ENCODE measurements at regions not wholly inside any gene's neighbourhood (a gene's known extent, or its start where the extent isn't known, plus 50 kb on each side); places are given as distances from the start of the nearest gene placed in this dataset.

- DNase-seq (ENCODE audit: low read depth in 2 of 2, low spot score in 1 of 2): no peak
Measured at GRCh38 chr6:144806222-144806621, 521.1 kb downstream of the UTRN start.

- DNase-seq (ENCODE audit: low read depth in 2 of 2, low spot score in 1 of 2): no peak
Measured at GRCh38 chr6:144809120-144809519, 524.0 kb downstream of the UTRN start.

DNA sequence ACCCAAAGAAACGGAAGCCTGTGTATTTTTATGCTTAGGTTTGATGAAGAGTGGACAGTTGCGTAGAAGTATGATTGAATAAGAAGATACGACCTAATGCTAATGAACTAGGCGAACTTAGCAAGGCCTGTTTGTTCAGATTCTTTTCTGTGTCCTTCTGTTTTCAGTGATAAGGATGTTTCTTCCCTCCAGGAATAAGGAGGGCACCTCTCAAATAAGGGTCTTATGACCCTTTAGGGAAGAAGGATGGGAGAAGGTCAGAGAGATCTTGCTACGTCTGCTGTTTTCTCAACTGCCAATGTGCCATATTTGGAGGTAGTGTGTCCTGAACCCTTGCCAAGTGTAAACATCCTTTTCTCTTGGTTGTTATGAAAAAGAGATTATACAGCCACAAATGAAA, 524.8 kb downstream of the UTRN start:
- no peak for DNase-seq (ENCODE audit: low read depth in 2 of 2, low spot score in 1 of 2)

- no peak for DNase-seq (ENCODE audit: low read depth in 2 of 2, low spot score in 1 of 2)
Measured at GRCh38 chr6:144811140-144811539, 526.0 kb downstream of the UTRN start.

DNA sequence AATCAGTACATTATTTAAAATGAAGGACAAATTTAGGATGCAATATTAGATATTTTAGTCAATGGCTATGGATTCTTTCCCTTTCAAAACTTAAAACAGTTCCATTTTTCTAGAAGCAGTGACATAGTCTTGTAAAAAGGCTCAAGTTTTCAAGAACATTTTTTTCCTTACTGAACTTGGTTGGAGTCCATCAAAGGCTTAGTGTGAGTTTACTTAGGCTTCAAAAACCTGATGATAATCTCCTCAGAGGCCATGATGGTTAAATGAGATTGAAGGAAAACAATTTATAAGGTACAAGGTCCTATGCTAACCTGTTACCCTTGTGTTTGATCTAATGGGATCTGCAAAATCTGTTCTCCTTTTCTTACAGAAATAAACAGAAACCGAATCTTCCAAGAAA, 531.8 kb downstream of the UTRN start:
- no peak for DNase-seq (ENCODE audit: low read depth in 2 of 2, low spot score in 1 of 2)

DNA sequence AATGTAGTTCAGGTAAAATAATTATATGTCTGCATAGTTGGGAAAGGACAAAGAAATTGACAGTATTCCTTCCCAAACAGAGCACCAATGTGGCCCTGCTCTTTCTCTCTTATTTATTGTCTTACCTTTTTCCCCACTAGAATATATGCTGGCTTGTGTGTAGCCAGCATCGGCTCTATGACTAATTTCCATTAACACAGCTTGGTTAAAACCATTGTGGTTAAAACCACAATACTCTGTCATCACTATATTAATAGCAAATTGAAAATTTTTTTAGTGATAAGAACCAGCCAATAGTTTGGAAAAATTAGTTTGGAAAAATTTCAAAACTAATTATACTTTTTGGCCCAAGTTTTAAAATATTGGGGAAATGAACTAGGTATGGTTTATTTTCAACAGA, 535.1 kb downstream of the UTRN start:
- DNase-seq (ENCODE audit: low read depth in 2 of 2, low spot score in 1 of 2): no peak

DNA sequence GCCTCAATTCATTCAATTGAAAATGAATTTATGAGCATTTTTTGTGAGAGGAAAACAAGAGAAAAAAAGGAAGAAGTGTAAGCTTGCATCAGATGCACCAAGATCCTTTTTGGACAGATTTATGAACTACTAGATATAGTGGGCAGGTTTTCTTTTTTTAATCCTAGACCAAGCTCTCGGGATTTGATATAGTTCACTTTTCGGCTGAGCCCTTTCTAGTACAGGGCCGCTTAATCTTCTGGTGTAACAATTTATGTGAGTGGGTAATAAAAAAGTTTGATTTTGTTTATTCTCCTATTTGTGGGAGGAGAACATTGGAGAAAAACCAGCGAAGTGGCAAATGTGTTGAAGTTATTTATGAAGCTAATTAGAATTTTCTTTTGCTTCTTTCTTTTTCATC, 538.0 kb downstream of the UTRN start:
- DNase-seq (ENCODE audit: low read depth in 2 of 2, low spot score in 1 of 2): no peak

DNA sequence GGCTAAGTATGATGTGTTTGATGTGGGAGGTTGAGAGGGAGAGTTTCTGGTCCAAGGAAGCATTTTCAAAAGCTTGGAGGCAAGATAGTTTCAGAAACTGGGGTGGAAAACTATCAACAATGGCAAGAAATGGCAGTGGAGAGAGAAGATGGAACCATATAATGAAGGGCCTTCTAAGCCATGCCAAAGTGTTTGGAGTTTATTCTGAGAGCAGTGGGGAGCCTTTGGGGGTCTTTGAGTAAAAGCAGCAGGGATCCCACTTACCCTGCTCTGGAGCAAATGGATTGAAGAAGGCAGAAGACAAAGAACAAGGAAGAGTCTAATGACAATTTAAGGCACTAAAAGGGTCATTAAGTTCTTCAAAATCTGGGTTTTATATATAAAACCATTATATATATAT, 538.9 kb downstream of the UTRN start:
- no peak for DNase-seq (ENCODE audit: low read depth in 2 of 2, low spot score in 1 of 2)

DNA sequence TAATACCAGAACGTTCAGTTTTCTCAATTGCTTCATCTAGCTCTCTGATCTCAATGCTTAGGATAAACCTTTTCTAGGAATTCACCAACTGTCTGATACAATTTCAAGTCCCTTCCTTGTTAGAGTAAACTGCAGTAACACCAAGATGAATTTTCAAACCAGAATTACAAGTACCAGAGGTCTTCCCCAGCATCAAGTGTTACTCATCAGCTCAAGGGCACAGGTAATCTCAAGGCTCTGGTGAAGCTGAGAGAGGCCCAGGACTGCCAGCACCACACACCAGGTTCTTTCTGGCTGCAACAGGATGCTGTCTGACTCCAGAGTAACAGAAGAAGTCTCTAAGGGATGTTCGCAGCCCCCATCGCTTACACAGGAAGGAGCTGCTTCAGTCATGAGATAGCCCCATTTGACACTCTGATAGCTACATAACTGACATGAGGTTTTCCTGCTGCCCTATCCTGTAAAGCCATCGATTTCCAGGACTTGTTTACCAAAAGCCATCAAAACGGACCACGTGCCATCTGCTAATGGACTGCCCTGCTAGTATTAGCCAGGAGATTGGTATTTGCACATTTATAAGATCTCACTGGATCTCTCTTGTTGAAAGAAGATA, 549.4 kb downstream of the UTRN start:
- no peak for DNase-seq (ENCODE audit: low read depth in 2 of 2, low spot score in 1 of 2)

DNA sequence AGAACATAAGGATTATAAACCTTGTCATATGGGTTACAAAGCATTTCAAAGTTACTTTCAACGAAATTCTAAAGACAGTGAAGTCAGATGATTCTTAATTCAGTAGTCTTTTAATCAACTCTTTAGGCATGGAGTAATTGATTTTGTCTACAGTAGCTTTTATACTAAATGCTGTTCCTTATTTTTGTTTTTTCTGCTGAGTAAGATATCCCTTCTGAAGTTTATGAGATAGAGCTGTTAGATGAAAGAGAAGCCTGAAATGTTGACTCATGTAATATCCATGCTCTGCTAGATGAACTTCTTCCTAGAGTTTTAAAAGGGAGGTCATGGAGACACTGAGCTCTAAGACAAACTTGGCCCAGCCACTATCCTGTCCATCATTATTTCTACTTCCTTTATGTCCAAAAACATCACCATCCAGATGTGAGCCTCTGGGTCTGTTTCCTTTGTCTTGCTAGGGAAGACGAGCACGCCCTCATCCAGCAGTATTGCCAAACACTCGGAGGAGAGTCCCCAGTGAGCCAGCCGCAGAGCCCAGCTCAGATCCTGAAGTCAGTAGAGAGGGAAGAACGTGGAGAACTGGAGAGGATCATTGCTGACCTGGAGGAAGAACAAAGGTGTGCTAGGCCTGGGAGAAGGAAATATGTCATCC, 550.3 kb downstream of the UTRN start:
- DNase-seq (ENCODE audit: low read depth in 2 of 2, low spot score in 1 of 2): no peak

DNA sequence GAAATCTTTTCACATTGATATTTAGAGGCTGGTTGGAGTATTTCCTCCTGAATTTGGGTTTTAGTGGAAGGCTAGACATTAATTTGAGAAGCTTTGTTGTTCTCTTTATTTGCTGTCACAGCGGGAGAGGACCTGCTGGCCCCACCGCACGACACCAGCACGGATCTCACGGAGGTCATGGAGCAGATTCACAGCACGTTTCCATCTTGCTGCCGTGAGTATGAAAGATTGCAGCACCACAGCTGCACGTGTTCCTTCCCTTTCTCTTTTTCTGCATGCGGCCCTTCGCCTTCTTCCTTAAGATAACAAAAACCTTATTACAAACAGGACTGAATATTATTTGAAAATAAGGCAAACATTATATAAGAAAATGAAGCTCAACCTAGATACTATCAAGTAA, 555.5 kb downstream of the UTRN start:
- DNase-seq (ENCODE audit: low read depth in 2 of 2, low spot score in 1 of 2): no peak

DNA sequence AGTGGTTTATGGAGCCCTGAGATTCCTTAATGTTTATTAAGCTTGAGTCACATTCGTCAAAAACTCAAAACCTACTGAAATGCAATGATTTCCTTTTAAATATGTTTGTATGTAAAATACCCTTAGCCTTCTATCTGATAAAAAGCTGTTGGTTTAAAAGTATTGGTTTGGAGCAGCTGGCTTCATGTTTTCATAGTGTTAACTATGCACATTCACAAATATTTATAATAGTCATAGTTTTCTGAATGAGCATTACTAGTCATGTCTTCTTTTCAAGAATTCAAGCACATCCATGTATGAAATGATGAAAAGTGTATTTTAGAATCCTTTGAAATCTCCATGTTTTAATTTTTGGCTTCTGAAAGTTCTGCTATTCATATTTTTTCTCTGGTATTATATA, 558.6 kb downstream of the UTRN start:
- DNase-seq (ENCODE audit: low read depth in 2 of 2, low spot score in 1 of 2): no peak

- DNase-seq (ENCODE audit: low read depth in 2 of 2, low spot score in 1 of 2): no peak
Measured at GRCh38 chr6:144844596-144844995, 559.5 kb downstream of the UTRN start.

DNA sequence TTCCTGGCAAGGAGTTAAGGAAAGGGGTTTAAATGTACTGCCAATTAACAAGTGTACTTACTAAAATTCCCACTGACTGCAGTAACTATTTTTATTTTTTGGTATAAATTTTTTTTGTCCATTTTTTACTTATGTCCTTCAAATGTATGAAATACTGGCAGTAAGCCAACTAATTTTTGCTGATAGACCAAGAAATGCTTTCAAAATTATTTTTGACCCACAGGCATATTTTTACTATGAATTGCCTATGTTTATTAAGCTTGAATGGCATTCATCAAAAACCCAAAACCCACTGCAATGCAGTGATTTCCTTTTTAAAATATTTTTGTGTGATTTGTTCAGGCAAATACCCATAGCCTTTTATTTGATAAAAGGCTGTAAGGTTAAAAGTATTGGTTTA, 560.1 kb downstream of the UTRN start:
- DNase-seq (ENCODE audit: low read depth in 2 of 2, low spot score in 1 of 2): no peak

DNA sequence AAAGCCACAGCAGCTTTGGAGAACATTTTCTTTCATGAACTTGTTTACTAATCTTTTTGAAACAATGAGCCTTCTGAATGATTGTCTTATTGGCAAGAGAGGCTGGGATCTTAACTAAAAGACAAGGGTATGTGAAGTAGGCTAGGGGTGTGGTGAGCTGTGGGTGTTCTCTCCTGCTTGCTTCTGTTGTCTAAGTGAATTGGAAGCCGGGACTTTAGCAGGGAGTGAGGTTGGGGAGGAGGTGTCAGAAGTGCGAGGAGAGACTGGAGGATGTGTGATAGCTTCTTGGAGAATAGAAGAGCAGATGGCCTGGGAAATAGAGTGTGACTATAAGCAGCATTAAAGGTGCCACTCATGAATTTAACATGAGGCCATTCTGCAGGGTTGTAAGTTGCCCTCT, 562.8 kb downstream of the UTRN start:
- no peak for DNase-seq (ENCODE audit: low read depth in 2 of 2, low spot score in 1 of 2)

DNA sequence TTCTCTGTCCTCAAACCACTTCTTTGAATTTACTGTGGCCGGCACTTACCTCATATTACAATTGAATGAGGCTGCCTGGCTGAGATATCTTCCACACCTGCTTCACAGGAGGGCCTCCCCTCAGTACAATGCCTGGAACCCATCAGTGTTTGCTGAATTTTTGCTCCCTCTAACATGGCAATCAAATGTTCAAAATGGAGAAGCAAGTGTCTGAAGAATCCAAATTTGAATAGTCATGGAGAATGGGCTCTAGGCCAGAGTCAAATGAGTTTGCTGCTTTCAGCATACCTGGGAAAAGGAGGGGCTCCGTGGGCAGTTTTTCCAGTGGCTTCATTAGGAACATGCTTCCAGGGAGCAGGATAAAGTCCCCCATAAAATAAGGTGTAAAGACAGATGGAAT, 564.8 kb downstream of the UTRN start:
- no peak for DNase-seq (ENCODE audit: low read depth in 2 of 2, low spot score in 1 of 2)

DNA sequence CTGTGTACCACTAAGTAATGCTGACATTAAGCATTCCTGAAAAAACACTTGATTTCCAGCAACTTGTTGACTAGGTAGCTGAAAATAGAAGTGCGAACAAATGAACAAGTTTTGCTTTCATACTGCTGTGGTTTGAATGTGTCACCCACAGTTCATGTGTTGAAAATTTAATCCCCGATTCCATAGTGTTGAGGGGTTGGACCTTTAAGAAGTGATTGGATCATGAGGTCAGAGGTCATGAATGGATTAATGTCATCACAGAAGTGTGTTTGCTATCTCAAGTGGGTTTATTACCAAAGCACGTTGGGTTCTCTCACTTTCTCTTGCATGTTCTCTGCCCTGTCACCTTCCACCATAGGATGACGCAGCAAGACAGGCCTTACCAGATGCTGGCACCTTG, 568.5 kb downstream of the UTRN start:
- DNase-seq (ENCODE audit: low read depth in 2 of 2, low spot score in 1 of 2): no peak

- DNase-seq (ENCODE audit: low read depth in 2 of 2, low spot score in 1 of 2): no peak
Measured at GRCh38 chr6:144854654-144855053, 569.5 kb downstream of the UTRN start.

DNA sequence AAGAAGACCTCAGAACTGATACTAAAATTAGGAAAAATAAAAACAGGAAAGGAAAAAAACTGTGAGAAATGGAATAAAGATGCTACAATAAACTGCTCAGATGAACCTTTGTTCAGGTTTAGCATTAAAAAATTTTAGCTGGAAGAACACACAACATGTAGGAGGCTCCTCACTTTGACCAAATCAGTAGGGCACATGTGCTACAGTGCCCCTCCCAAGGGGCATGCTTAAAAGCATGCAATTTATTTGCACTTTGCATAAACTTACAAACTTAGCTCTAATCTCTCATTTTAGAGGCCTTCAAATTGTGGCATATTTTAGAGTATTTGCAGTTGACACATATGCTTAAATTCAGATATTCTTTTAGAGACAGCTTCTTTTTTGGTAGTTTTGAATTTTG, 570.2 kb downstream of the UTRN start:
- DNase-seq (ENCODE audit: low read depth in 2 of 2, low spot score in 1 of 2): no peak

DNA sequence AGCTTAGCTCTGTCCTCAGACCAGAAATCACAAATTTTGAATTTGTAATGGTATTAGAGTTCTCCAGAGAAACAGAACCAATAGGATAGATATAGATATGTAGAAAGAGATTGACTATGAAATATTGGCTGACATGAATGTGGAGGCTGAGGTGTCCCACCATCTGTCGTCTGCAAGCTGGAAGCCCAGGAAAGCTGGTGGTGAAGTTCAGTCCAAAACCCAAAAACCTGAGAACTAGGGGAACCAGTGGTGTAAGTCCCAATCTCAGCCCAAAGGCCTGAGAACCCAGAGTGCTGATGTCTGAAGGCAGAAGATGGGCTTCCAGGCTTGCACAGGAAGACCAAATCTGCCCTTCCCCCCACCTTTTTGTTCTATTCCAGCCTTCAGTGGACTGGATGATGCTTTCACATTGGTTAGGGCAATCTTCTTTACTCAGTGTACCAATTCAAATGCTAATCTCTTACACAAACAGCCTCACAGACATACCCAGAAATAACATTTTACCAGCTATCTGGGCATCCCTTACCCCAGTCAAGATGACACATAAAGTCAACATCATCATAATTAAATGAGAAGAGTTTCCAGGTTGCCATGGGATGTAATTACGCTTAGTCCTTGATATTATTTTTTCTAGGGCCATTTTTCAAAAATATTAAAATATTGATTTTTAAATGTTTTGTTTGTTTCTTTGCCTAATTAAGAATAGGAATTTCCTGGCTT, 570.8 kb downstream of the UTRN start:
- no peak for DNase-seq (ENCODE audit: low read depth in 2 of 2, low spot score in 1 of 2)

GRCh38 chr6:144856622-144857021, 571.5 kb downstream of the UTRN start:
- no peak for DNase-seq (ENCODE audit: low read depth in 2 of 2, low spot score in 1 of 2)

GRCh38 chr6:144857086-144857485, 572.0 kb downstream of the UTRN start:
- DNase-seq (ENCODE audit: low read depth in 2 of 2, low spot score in 1 of 2): no peak

DNA sequence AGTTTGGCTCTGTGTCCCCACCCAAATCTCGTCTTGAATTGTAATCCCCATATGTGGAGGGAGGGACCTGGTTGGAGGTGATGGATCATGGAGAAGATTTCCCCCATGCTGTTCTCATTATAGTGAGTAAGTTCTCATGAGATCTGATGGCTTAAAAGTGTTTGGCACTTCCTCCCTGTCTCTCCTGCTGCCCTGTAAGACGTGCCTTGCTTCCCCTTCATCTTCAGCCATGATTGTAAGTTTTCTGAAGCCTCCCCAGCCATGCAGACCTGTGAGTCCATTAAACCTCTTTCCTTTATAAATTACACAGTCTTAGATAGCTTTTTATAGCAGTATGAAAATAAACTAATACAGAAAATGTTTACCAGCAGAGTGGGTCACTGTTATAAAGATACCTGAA, 577.6 kb downstream of the UTRN start:
- no peak for DNase-seq (ENCODE audit: low read depth in 2 of 2, low spot score in 1 of 2)
